OCI-LY1 (cell line): ENCODE measurements at regions not wholly inside any gene's neighbourhood (a gene's known extent, or its start where the extent isn't known, plus 50 kb on each side); places are given as distances from the start of the nearest gene placed in this dataset.

Experiments
- H2AFZ ChIP-seq: fragments of 200-600 bp; sonication (generic), shearing (Covaris generic); 2 replicates; pipeline ENCODE4 v1.6.0; 2014; ENCODE audit warnings: antibody characterized with exemption, mild to moderate bottlenecking, low read length
- H3F3A ChIP-seq: fragments of 200-600 bp; sonication (generic), shearing (Covaris generic); 2 replicates; pipeline ENCODE4 v1.6.0; 2014; ENCODE audit warnings: mild to moderate bottlenecking, antibody characterized with exemption, low read length, moderate library complexity; ENCODE audit not compliant: insufficient read depth
- H3K27ac ChIP-seq: fragments of 200-600 bp; sonication (generic); 2 replicates; pipeline ENCODE4 v1.5.1; 2014; ENCODE audit warnings: low read length, mixed run types, mild to moderate bottlenecking, low read depth; ENCODE audit not compliant: poor library complexity, severe bottlenecking
- H3K27me3 ChIP-seq: fragments of 200-600 bp; sonication (generic); 2 replicates; pipeline ENCODE4 v1.6.0; 2014; ENCODE audit warnings: antibody characterized with exemption, mild to moderate bottlenecking, low read length, moderate library complexity; ENCODE audit not compliant: insufficient read depth
- H3K36me3 ChIP-seq: fragments of 200-600 bp; sonication (generic); 2 replicates; pipeline ENCODE4 v1.6.1; 2014; ENCODE audit warnings: mild to moderate bottlenecking, antibody characterized with exemption, low read length, moderate library complexity, mixed read lengths; ENCODE audit not compliant: insufficient read depth
- H3K4me1 ChIP-seq: fragments of 200-600 bp; sonication (generic); 2 replicates; pipeline ENCODE4 v1.5.1; 2014; ENCODE audit warnings: mild to moderate bottlenecking, low read length, moderate library complexity; ENCODE audit not compliant: insufficient read depth, severe bottlenecking
- H3K4me2 ChIP-seq: fragments of 200-600 bp; sonication (generic), shearing (Covaris generic); 2 replicates; pipeline ENCODE4 v1.6.1; 2014; ENCODE audit warnings: low read length
- H3K4me3 ChIP-seq: fragments of 200-600 bp; sonication (generic); 2 replicates; pipeline ENCODE4 v1.5.1; 2014; ENCODE audit warnings: low read length, low read depth, mild to moderate bottlenecking, mixed read lengths; ENCODE audit not compliant: poor library complexity, severe bottlenecking
- H3K79me2 ChIP-seq: fragments of 200-600 bp; shearing (Covaris generic); 2 replicates; pipeline ENCODE4 v1.6.1; 2016; ENCODE audit warnings: mixed run types, low read length, mixed read lengths; ENCODE audit not compliant: insufficient read depth
- H3K9ac ChIP-seq: fragments of 200-600 bp; sonication (generic), shearing (Covaris generic); 2 replicates; pipeline ENCODE4 v1.6.1; 2014; ENCODE audit warnings: mild to moderate bottlenecking, low read length, mixed read lengths
- H3K9me2 ChIP-seq: fragments of 200-600 bp; sonication (generic), shearing (Covaris generic); 2 replicates; pipeline ENCODE4 v1.6.1; 2014; ENCODE audit warnings: low read depth, mild to moderate bottlenecking, low read length, mixed read lengths
- H3K9me3 ChIP-seq: fragments of 200-600 bp; shearing (Covaris generic); 2 replicates; pipeline ENCODE4 v1.6.1; 2014; ENCODE audit warnings: low read length, mixed read lengths
- H4K20me1 ChIP-seq: fragments of 200-600 bp; sonication (generic), shearing (Covaris generic); 2 replicates; pipeline ENCODE4 v1.6.0; 2016; ENCODE audit warnings: mild to moderate bottlenecking, low read length; ENCODE audit not compliant: insufficient read depth
- EZH2 ChIP-seq: fragments of 200-600 bp; sonication (generic), shearing (Covaris generic); IDR thresholded peaks from 2 replicates; pipeline ENCODE4 v1.8.0; 2017; ENCODE audit warnings: borderline replicate concordance, mixed run types, mild to moderate bottlenecking, antibody characterized with exemption, low read length, moderate library complexity, mixed read lengths
- TF ChIP-seq, protein P1 (sequence below): fragments of 200-600 bp; sonication (generic), shearing (Covaris generic); IDR thresholded peaks from 2 replicates; pipeline ENCODE4 v1.5.1; 2017; ENCODE audit warnings: mild to moderate bottlenecking, antibody characterized with exemption, low read length, moderate library complexity, mixed read lengths

DNA sequence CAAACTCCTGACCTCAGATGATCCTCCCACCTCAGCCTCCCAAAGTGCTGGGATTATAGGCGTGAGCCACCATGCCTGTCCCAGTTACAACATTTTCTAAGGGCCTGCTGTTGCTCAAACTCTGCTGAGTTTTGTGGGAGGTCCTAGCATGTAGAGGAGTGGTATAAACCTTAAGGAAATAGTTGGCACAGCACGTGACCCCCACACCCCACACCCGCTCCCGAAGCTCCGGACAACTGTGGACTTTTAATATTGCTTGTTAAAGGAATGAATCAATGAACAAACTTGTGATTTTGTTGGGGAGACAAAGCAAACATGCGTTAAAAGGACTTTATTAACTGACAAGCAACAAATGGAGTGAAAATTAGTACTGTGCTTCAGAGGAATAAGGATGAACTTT, 137.8 kb upstream of the GATA6 start:
- no peaks in the 10 kb centered on the region for H3K9me3 ChIP-seq
- H3K9me2 ChIP-seq: no peaks in the 10 kb centered on the region
- H3F3A ChIP-seq: no peaks in the 10 kb centered on the region
- H4K20me1 ChIP-seq: no peaks in the 10 kb centered on the region
- no peak overlapping the region for H2AFZ ChIP-seq
- H3K4me2 ChIP-seq: no peak overlapping the region
- H3K27me3 ChIP-seq: no peaks in the 10 kb centered on the region
- no peak overlapping the region for H3K9ac ChIP-seq
- no peak overlapping the region for H3K4me3 ChIP-seq
- no peaks in the 10 kb centered on the region for H3K4me1 ChIP-seq
- H3K36me3 ChIP-seq: no peaks in the 10 kb centered on the region
- H3K79me2 ChIP-seq: no peaks in the 10 kb centered on the region
- H3K27ac ChIP-seq: no peak overlapping the region
- TF ChIP-seq, protein P1, sequence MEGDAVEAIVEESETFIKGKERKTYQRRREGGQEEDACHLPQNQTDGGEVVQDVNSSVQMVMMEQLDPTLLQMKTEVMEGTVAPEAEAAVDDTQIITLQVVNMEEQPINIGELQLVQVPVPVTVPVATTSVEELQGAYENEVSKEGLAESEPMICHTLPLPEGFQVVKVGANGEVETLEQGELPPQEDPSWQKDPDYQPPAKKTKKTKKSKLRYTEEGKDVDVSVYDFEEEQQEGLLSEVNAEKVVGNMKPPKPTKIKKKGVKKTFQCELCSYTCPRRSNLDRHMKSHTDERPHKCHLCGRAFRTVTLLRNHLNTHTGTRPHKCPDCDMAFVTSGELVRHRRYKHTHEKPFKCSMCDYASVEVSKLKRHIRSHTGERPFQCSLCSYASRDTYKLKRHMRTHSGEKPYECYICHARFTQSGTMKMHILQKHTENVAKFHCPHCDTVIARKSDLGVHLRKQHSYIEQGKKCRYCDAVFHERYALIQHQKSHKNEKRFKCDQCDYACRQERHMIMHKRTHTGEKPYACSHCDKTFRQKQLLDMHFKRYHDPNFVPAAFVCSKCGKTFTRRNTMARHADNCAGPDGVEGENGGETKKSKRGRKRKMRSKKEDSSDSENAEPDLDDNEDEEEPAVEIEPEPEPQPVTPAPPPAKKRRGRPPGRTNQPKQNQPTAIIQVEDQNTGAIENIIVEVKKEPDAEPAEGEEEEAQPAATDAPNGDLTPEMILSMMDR: no peak
- no peak for TF ChIP-seq EZH2

- H3K9me2 ChIP-seq: no peaks in the 10 kb centered on the region
- no peak overlapping the region for H2AFZ ChIP-seq
- H3K9ac ChIP-seq: no peak overlapping the region
- no peaks in the 10 kb centered on the region for H4K20me1 ChIP-seq
- TF ChIP-seq, protein P1: no peak
- no peak for TF ChIP-seq EZH2
- H3K27ac ChIP-seq: no peak overlapping the region
- no peak overlapping the region for H3K4me3 ChIP-seq
- no peaks in the 10 kb centered on the region for H3F3A ChIP-seq
- H3K27me3 ChIP-seq: no peaks in the 10 kb centered on the region
- H3K4me2 ChIP-seq: no peak overlapping the region
- no peaks in the 10 kb centered on the region for H3K36me3 ChIP-seq
- H3K4me1 ChIP-seq: no peaks in the 10 kb centered on the region
- no peaks in the 10 kb centered on the region for H3K9me3 ChIP-seq
- H3K79me2 ChIP-seq: no peaks in the 10 kb centered on the region
Observed at GRCh38 chr18:22032392-22032961, 136.9 kb upstream of the GATA6 start.

- no peak overlapping the region for H3K4me2 ChIP-seq
- H3K9ac ChIP-seq: no peak overlapping the region
- TF ChIP-seq, protein P1: no peak
- no peak for TF ChIP-seq EZH2
- no peaks in the 10 kb centered on the region for H4K20me1 ChIP-seq
- no peaks in the 10 kb centered on the region for H3F3A ChIP-seq
- no peaks in the 10 kb centered on the region for H3K36me3 ChIP-seq
- no peaks in the 10 kb centered on the region for H3K79me2 ChIP-seq
- no peaks in the 10 kb centered on the region for H3K27me3 ChIP-seq
- no peak overlapping the region for H3K27ac ChIP-seq
- H3K9me3 ChIP-seq: no peaks in the 10 kb centered on the region
- H3K4me3 ChIP-seq: no peak overlapping the region
- H2AFZ ChIP-seq: no peak overlapping the region
- H3K9me2 ChIP-seq: no peaks in the 10 kb centered on the region
- no peaks in the 10 kb centered on the region for H3K4me1 ChIP-seq
Observed at GRCh38 chr18:22033085-22033484, 136.3 kb upstream of the GATA6 start.
